ENCODE measurements at regions not wholly inside any gene's neighbourhood (a gene's known extent, or its start where the extent isn't known, plus 50 kb on each side); places are given as distances from the start of the nearest gene placed in this dataset.

DNA sequence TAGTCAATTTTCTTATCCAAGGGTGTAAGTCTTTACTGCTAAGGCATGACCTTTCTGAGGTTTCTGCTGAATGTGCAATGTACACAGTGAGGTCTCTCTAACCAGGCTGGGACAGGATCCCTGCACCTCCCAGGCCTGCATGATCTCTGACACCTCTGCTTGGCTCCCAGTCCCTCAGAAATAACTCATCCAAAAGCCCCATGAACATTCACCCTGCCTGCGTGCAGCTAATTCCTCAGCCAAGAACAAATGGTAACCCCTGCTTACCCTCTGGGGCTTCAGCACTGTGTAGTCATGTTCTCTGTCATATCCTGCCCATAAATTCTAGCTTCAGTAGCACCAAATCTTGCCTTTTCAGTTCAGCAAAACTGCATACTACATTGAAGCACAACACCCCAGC is 1146.3 kb upstream of the MIR17HG start:
- TF ChIP-seq POLR2AphosphoS5 (IDR thresholded peaks at IDR 0.05) (no peak), POLR2A (IDR thresholded peaks at IDR 0.05) (no peak), CTCF (IDR thresholded peaks at IDR 0.05) (no peak), EP300 (IDR thresholded peaks at IDR 0.05) (no peak)

All from sigmoid colon (tissue), 4 donors.